SKM-1 (cell line): ENCODE measurements at regions not wholly inside any gene's neighbourhood (a gene's known extent, or its start where the extent isn't known, plus 50 kb on each side); places are given as distances from the start of the nearest gene placed in this dataset.

ENCODE experiments used
- DNase-seq: peaks from one replicate; lab custom pipeline; 2025; ENCODE audit not compliant: unreplicated experiment; lab: John Stamatoyannopoulos, UW

- no peak for DNase-seq
Observed at GRCh38 chr13:106701771-106702341, 133.9 kb upstream of the ARGLU1 start.

- no peak for DNase-seq
Observed at GRCh38 chr13:106700439-106700838, 132.5 kb upstream of the ARGLU1 start.

- DNase-seq, result no peak
Observed at GRCh38 chr13:106700007-106700406, 132.1 kb upstream of the ARGLU1 start.

- no peak for DNase-seq
Observed at GRCh38 chr13:106699311-106699710, 131.4 kb upstream of the ARGLU1 start.

- DNase-seq, result no peak
Observed at GRCh38 chr13:106696719-106697118, 128.8 kb upstream of the ARGLU1 start.

GRCh38 chr13:106696140-106696539 lies 128.2 kb upstream of the ARGLU1 start:
- DNase-seq, result no peak

GRCh38 chr13:106695139-106695538 lies 127.2 kb upstream of the ARGLU1 start:
- no peak for DNase-seq

GRCh38 chr13:106691861-106692260 lies 123.9 kb upstream of the ARGLU1 start:
- DNase-seq, result no peak

GRCh38 chr13:106691341-106691740 lies 123.4 kb upstream of the ARGLU1 start:
- DNase-seq, result no peak

- DNase-seq, result no peak
Observed at GRCh38 chr13:106690779-106691178, 122.8 kb upstream of the ARGLU1 start.

GRCh38 chr13:106689906-106690305 lies 122.0 kb upstream of the ARGLU1 start:
- no peak for DNase-seq

- DNase-seq, result no peak
Observed at GRCh38 chr13:106688940-106689339, 121.0 kb upstream of the ARGLU1 start.

GRCh38 chr13:106686163-106686562 lies 118.2 kb upstream of the ARGLU1 start:
- DNase-seq, result no peak

- DNase-seq, result no peak
Observed at GRCh38 chr13:106685143-106685542, 117.2 kb upstream of the ARGLU1 start.

- DNase-seq, result no peak
Observed at GRCh38 chr13:106683918-106684317, 116.0 kb upstream of the ARGLU1 start.

- DNase-seq, result no peak
Observed at GRCh38 chr13:106683179-106683578, 115.2 kb upstream of the ARGLU1 start.

- DNase-seq, result no peak
Observed at GRCh38 chr13:106681997-106682396, 114.1 kb upstream of the ARGLU1 start.

- DNase-seq, result no peak
Observed at GRCh38 chr13:106681536-106681935, 113.6 kb upstream of the ARGLU1 start.

- DNase-seq, result no peak
Observed at GRCh38 chr13:106680796-106681472, 113.0 kb upstream of the ARGLU1 start.

- DNase-seq, result no peak
Observed at GRCh38 chr13:106678646-106679418, 110.9 kb upstream of the ARGLU1 start.

- no peak for DNase-seq
Observed at GRCh38 chr13:106675311-106675710, 107.4 kb upstream of the ARGLU1 start.
